ENCODE measurements at regions not wholly inside any gene's neighbourhood (a gene's known extent, or its start where the extent isn't known, plus 50 kb on each side); places are given as distances from the start of the nearest gene placed in this dataset.

DNA sequence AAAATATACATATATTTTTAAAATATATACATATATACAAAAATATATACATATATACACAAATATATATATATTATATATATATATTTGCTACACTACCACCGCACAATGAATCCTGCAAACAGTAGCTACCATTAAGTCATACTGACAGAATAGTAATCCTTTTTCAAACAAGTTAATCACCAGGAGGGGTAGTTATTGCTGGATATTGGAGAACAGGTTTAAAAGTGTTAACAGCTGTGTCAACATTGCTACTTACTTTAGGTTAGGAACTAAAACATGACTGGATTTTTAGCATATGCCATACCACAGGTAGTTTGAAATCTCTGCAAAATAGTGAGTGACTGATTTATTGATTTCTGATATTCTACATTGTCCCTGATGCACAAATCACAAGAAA, 529.1 kb upstream of the CDH7 start:
- TF ChIP-seq CTCF (conservative IDR thresholded peaks at IDR 0.05 in 1 of 2, IDR thresholded peaks at IDR 0.05 in 1 of 2; ENCODE audit: low read depth in 1 of 2, low read length in 2 of 2) (no peak), EZH2 (IDR thresholded peaks at IDR 0.05; ENCODE audit: low read length, missing control alignments) (no peak)

Measured in fibroblast of lung (primary cell).